ENCODE measurements at regions not wholly inside any gene's neighbourhood (a gene's known extent, or its start where the extent isn't known, plus 50 kb on each side); places are given as distances from the start of the nearest gene placed in this dataset.

GRCh38 chr3:10693457-10693856 lies 122.6 kb upstream of the SLC6A11 start:
- TF ChIP-seq, protein P1, sequence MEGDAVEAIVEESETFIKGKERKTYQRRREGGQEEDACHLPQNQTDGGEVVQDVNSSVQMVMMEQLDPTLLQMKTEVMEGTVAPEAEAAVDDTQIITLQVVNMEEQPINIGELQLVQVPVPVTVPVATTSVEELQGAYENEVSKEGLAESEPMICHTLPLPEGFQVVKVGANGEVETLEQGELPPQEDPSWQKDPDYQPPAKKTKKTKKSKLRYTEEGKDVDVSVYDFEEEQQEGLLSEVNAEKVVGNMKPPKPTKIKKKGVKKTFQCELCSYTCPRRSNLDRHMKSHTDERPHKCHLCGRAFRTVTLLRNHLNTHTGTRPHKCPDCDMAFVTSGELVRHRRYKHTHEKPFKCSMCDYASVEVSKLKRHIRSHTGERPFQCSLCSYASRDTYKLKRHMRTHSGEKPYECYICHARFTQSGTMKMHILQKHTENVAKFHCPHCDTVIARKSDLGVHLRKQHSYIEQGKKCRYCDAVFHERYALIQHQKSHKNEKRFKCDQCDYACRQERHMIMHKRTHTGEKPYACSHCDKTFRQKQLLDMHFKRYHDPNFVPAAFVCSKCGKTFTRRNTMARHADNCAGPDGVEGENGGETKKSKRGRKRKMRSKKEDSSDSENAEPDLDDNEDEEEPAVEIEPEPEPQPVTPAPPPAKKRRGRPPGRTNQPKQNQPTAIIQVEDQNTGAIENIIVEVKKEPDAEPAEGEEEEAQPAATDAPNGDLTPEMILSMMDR (IDR thresholded peaks at IDR 0.05), result no peak
- TF ChIP-seq RCOR1 (IDR thresholded peaks at IDR 0.05; ENCODE audit: low read length) (no peak), SMC3 (IDR thresholded peaks at IDR 0.05; ENCODE audit: low read depth, low read length) (no peak)
